GM18520 (cell line): ENCODE measurements at regions not wholly inside any gene's neighbourhood (a gene's known extent, or its start where the extent isn't known, plus 50 kb on each side); places are given as distances from the start of the nearest gene placed in this dataset.
"Not testable (repeated sequence)": the region's sequence is repeated elsewhere in the genome, so short reads cannot be mapped to it uniquely, and the experiment has no call there.

Experiments
- ATAC-seq: cut with Tn5 transposase; IDR thresholded peaks from one replicate; pipeline ENCODE4 v1.9.1; 2021; ENCODE audit not compliant: unreplicated experiment

GRCh38 chr1:228939001-228939691 lies 203.9 kb downstream of the RHOU start:
- ATAC-seq, result no peak

- ATAC-seq, result no peak
These were observed 204.7 kb downstream of the RHOU start for GRCh38 chr1:228939881-228940392.

GRCh38 chr1:228940526-228940925 lies 205.2 kb downstream of the RHOU start:
- no peak for ATAC-seq

- ATAC-seq, result no peak
These were observed 205.6 kb downstream of the RHOU start for GRCh38 chr1:228940926-228941325.

GRCh38 chr1:228941666-228942065 lies 206.4 kb downstream of the RHOU start:
- no peak for ATAC-seq

GRCh38 chr1:228943436-228943835 lies 208.2 kb downstream of the RHOU start:
- ATAC-seq, result no peak

- no peak for ATAC-seq
These were observed 209.0 kb downstream of the RHOU start for GRCh38 chr1:228944296-228944695.

GRCh38 chr1:228944935-228945371 lies 209.7 kb downstream of the RHOU start:
- no peak for ATAC-seq

GRCh38 chr1:228945885-228946284 lies 210.6 kb downstream of the RHOU start:
- no peak for ATAC-seq

- ATAC-seq, result not testable (repeated sequence)
These were observed 214.3 kb downstream of the RHOU start for GRCh38 chr1:228949617-228950016.

- no peak for ATAC-seq
These were observed 217.9 kb downstream of the RHOU start for GRCh38 chr1:228953207-228953606.

- ATAC-seq, result not testable (repeated sequence)
These were observed 218.5 kb downstream of the RHOU start for GRCh38 chr1:228953808-228954207.

GRCh38 chr1:228955691-228956090 lies 220.4 kb downstream of the RHOU start:
- ATAC-seq, result no peak

- ATAC-seq, result no peak
These were observed 221.6 kb downstream of the RHOU start for GRCh38 chr1:228956864-228957263.

GRCh38 chr1:228957535-228957934 lies 222.3 kb downstream of the RHOU start:
- no peak for ATAC-seq

GRCh38 chr1:228958121-228958520 lies 222.8 kb downstream of the RHOU start:
- ATAC-seq, result no peak

- ATAC-seq, result no peak
These were observed 223.5 kb downstream of the RHOU start for GRCh38 chr1:228958741-228959140.

- no peak for ATAC-seq
These were observed 225.4 kb downstream of the RHOU start for GRCh38 chr1:228960705-228961104.

GRCh38 chr1:228961511-228961910 lies 226.2 kb downstream of the RHOU start:
- ATAC-seq, result no peak

- ATAC-seq, result no peak
These were observed 228.5 kb downstream of the RHOU start for GRCh38 chr1:228963795-228964177.

- no peak for ATAC-seq
These were observed 229.2 kb downstream of the RHOU start for GRCh38 chr1:228964178-228965089.
